HG03039 (cell line): ENCODE measurements at regions not wholly inside any gene's neighbourhood (a gene's known extent, or its start where the extent isn't known, plus 50 kb on each side); places are given as distances from the start of the nearest gene placed in this dataset.

Experiments
- ATAC-seq: cut with Tn5 transposase; IDR thresholded peaks from one replicate; pipeline ENCODE4 v1.9.1; 2021; ENCODE audit warnings: mild to moderate bottlenecking, moderate library complexity; ENCODE audit not compliant: unreplicated experiment

DNA sequence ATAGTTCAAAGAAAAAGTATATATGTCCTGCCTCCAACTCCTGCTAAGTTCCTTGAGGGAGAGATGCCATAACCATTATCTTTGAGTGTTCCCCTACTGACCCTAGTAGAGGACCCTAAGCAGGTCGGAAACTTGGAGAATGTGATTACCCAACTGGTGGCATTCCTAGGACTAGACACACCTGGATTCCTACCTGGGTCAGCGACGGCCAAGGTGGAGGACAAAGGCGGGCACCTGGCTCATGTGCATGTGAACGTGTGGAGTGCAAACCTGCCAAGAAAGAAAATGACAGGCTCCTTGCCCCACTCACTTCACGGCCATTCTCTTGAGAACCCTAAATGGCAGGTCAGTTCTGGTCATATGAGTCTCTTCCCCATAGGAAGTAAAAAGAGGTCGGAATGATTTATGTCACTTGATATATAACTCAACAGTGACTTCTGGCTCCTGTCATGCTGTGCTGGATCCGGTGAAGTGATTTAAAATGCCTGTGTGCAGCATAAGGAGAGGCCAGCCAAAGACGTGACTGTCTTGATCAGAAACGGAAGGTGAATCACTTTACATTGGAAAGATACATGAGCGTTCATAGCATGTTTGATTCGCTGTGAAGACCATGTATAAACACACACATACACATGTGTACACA lies 371.6 kb downstream of the EIPR1 start:
- no peak for ATAC-seq

DNA sequence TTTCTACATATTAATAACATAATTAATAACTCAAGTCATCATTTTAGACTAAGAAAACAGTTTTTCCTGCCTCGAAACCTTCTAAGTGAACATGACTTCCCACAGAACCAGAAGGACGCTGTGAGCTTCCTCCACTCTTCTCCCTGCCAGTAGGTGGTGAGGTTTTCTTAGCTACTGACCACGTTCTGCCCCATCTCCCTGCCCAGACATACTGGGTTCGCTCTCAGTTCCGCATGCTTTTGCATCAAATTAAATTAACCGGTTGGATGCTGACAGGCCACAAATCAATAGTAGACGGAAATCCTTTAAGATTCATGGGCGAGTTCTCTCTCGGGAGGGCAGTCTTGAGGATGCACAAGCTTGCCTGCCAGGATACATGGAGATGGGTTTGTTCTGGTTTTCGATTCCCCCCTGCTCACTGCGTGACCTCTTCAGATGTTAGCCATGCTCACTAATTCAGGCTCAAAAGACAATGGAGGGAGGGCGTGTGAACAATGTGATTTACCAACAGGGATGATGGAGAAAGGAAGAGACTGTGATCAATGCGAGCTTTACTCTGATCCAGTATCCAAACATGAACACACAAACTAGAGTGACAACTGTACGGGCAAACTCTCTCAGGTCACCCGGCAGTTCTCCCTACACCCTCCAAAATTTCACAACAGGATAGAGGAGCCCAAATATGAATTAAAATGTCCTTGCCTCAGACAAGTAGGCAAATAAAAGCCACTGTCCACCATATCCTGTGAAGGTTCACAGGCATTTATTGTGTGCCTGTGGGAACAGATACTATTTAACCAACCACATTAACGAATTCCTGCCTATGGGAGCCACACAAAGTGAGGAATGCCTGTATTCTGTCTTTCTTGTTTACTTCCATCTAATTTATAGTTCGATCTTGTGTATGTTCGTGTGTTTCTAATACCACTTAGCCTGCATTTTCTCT lies 375.7 kb downstream of the EIPR1 start:
- no peak for ATAC-seq

DNA sequence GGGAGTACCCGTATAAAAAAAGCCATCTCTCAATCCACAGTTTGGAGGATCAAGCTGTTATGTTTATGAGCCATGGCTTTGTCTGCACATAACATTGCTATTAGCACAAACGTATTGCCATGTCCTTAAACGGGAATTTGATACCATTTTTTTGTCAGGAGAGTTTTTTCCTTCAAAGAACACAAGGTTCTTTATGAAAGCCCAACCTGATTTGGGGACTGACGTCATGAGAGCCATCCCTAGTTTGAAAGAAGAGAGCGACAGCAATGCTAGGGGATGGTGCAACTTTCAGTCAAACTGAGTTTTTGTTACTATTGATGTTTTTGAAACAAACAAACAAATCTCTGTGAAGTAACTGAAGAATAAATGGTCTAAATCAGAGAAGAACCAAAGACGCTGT lies 376.6 kb downstream of the EIPR1 start:
- ATAC-seq = no peak

DNA sequence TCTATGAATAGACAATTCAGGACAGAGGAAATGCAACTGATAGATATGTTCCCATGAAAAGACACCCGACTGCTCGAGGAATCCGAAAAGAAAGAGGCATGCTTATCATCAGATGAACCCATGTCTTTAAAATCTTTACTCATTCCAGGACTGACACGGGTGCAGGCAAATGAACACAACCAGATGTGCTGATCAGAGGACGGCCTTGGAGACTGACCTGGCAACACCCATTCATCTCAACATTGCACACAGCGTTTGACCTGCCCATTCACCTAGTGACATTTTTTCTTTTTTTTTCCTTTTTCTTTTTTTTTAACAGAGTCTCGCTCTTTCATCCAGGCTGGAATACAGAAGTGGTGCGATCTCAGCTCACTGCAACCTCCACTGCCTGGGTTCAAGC lies 377.5 kb downstream of the EIPR1 start:
- ATAC-seq = no peak

DNA sequence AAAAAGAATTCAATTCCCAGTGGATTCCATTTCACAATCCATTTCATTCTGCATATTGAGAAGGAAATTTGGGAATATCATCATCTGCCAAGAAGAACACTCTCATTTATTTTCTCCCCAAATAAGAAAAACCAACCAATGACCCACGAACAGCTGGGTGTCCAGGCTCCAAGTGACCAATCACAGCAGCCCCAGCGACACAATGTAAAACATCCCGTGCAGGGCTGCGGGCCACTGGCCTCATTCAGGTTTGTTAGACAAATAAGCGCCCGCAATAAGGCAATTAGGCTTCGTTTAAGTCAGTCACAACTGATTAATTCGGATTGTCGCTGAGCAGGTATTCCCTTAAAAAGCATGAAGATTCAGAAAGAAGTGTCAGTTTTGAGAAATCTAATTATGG lies 378.6 kb downstream of the EIPR1 start:
- no peak for ATAC-seq

DNA sequence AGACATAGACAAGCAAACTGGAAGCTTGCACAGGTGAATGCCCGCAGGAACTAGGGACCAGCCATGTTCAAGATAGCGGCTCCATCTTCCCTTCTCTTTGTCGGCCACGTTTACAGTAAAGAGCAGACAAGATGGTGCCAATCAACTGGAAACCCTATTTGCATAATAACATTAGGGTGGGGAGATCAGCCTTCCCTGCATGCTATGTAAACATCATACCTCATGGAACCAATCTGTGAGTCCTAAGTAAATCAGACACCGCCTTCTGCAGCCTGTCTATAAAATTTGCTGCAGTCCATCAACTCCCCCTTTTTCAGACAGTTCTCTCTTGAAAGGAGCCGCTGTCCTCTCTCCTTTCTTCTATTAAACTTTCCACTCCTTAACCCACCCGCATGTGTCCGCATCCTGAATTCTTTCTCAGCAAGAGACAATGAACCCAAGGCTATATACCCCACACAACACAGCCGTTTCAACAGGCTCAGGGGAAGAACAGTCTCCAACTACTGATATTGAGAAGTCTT lies 384.4 kb downstream of the EIPR1 start:
- ATAC-seq = no peak

DNA sequence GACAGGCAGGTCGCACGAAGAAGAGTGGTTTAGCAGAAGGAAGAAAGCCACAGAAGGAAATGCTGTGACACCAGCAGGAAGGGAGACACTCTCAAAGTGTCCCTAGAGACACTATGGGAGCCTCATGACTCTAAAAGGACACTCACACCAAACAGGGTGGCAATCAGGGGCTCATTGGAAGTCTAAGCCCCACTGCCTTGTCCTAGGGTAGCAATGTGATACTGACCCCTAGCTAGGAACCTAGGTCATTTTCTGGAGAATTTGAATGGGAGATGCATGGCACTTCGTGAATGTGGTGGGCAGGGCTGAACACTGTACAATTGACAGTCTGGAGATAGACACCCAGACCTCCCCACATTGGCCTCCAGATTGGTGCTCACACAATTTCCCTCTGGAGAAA lies 385.0 kb downstream of the EIPR1 start:
- ATAC-seq = no peak

DNA sequence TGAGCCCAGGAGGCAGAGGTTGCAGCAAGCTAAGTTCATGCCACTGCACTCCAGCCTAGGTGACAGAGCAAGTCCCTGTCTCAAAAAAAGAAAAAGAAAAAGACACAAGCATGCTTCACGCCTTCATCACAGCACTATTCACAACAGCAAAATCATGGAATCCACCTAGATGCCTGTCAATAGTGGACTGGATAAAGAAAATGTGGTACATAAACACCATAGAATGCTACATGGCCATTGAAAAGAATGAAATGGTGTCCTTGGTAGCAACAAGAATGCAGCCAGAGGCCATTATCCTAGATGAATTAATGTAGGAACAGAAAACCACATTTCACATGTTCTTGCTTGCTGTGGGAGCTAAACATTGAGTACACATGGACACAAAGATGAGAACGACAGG lies 392.6 kb downstream of the EIPR1 start:
- ATAC-seq = no peak

DNA sequence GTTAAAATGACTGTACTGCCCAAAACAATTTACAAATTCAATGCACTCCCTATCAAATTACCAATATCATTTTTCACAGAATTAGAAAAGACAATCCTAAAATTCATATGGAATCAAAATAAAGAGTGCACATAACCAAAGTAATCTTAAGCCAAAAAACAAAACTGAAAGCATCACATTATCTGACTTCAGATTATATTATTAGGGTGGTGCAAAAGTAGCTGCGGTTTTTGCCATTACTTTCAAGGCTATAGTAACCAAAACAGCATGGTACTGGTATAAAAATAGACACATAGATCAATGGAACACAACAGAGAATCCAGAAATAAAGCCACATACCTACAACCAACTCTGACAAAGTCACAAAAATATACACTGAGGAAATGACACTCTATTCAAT lies 396.6 kb downstream of the EIPR1 start:
- no peak for ATAC-seq

DNA sequence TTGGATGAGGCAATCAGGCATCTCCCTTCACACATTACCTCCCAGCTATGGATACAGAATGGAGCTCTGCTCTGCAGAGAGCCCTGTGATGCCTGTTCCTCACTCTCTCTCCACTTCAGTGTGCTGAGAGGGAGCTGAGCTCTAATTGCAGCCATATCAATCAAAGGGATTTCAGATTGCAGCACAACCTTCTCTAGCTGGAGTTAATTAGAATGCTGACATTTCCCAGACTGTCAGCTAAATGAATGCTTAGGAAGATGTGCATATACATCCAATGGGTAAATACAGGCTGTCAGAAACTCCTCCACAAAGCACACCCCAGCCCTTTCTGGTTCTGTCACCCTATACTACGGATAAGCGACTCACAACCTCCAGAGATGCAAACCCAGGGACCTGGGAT lies 402.6 kb downstream of the EIPR1 start:
- no peak for ATAC-seq

DNA sequence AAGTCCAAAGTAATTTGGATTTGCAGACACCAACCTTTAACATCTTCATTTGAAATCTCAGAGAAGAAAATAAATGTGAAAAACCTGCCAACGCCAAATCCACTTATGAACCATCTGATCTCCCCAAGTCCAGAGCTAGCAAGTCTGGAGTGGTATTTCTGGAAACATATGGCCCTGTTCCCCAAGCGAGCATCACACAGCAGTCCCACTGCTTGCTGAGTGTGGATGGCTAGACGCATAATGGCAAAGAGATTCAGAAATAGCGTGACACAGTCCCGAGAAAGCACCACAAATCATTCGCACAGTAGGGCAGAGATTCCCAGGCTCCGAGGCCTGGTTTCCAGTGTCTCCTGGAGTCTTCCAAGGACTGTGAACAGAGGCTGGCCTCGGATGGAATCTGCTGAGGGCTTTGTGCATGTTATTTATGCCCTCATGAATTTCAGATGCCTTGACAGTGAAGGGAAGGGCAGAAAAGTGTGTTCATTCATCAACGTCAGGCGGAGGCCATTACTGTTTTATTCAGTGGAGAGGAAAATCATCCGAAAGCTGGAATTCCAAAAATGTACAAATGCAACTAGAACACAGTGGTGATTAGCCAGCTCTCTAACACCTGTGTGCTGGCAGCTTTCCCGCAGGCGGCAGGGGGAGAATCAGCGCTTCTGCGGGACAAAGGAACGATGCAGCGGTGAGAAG lies 417.0 kb downstream of the EIPR1 start:
- ATAC-seq = no peak

DNA sequence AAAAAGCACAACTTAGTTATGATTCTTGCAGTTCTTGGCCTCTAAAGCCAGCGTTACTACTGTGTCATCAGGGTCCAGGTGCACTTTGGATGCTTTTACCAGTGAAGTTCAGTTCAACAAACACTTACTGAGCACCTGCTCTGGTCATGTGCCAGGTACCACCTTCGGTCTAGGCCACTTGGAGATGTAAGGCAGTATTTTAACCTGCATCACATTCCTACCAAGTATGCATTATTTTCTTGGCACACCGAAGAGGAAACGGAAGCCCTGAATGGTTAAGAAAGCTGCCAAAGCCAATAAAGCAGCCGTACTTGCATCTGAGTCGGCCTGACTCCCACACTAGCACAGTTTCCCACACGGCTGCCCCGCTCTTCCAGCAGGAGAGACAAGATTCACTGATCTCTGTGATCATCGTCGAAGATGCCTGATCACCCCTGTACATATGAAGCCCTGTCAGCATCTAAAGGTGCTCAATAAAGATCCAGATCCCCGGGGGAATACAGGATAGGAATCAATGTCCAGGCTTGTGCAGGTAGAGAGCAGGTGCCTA lies 427.1 kb downstream of the EIPR1 start:
- no peak for ATAC-seq

DNA sequence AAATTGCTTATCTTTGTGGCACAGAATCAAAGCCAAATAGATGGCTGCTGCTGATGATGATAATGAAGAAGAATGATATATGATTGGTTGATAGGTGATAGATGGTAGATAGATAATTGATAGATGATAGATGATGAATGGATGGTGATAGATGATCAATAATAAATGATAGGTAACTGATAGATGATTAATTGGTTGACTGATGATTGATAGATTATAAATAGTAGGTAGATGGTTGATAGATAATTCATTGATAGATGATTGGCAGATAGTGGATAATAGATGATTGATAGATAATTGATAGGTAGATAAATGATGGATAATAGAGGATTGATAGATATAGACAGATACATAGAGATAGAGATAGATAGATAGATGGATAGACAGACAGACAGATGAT lies 430.2 kb downstream of the EIPR1 start:
- ATAC-seq = no peak

DNA sequence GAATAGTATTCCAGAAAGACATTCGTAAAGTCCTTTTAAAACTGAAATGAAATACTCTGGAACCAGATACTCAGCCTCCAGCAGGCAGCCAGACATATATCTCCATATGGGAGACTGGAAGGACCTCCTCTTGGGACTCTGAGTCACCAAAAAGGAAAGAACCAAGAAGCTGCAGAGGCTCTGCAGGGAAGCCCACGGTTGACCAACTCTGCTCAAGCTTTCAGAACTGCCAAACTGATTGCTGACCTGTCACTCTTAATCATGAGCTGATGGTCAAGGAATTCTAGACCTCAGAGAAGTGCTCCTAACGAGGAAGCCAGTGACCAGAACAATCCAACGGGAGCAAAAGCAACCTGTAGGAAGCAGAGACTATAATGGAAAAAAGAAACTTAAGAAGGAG lies 434.7 kb downstream of the EIPR1 start:
- ATAC-seq = no peak

DNA sequence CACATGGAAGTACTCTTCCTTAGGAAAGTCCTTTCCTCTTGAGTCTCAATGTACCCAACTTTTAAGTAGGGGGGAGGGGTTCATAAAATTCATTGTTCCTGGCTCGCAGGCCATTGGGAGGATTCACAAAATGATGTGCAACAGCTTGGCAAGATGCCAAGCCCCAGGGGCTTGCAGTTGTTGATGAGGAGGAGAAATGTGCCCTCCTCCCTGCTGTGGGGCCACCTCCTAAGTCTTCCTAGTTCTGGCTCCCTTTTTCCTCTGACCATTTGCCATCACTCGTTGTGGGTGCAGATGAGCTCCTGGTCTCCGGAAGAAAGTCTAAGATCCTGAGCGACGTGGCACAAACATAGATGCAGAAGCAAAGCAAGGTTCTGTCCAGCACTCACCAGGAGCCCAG lies 435.4 kb downstream of the EIPR1 start:
- ATAC-seq = no peak

DNA sequence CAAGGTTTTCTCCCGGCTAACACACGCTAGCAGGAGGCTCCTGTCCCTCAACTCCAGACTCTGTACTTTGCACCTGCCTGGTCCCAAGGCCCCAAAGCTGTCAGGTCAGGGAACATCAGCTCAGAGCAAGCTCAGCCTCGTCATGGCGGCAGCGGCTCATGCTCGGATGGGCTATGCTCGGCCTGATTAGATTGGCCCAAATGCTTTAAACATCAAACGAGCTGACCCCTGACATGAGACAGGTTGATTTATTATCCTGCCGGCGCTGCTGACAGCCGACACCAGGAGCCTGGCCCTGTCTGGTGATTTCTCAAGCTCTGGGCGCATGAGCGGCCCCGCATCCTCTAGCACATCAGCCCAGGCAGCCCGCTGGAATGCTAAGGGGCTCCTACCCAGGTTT lies 436.4 kb downstream of the EIPR1 start:
- no peak for ATAC-seq

DNA sequence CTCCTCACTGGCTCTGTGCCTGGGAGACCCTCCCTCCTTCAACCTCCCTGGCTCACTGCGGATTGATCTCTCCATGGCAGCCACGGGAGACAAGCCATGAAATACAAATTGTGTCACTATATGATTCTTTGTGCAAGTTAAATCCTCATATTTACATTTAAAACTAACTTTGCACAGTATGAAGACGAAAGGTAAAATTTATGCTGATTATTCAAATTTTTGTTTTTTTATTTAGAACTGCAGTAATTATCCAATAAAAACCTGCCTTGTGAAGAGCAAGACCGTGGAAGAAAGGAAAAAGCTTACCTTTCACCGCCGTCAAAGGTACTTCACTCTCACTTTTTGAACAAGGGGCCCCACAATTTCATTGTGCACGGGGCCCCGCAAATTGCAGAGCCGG lies 436.9 kb downstream of the EIPR1 start:
- no peak for ATAC-seq

DNA sequence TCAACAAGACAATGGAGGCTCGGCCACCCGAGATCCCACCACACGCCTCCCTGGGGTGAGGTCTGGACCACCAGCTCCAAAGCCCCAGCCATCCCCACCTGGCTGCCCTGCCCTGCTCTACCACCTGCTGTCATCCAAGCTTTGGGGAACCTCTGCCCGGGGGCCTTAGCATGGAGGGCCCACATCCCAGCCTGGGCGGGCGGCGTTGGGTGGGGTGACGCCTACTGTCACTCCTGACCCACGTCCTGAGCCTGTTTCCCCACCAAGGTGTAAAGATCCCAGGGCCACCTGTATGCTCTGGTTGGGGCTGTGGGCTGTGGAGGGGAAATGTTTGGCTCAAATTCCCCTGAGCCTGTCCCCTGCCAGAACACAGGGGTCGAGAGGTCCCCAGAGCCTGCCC lies 437.6 kb downstream of the EIPR1 start:
- ATAC-seq = no peak

DNA sequence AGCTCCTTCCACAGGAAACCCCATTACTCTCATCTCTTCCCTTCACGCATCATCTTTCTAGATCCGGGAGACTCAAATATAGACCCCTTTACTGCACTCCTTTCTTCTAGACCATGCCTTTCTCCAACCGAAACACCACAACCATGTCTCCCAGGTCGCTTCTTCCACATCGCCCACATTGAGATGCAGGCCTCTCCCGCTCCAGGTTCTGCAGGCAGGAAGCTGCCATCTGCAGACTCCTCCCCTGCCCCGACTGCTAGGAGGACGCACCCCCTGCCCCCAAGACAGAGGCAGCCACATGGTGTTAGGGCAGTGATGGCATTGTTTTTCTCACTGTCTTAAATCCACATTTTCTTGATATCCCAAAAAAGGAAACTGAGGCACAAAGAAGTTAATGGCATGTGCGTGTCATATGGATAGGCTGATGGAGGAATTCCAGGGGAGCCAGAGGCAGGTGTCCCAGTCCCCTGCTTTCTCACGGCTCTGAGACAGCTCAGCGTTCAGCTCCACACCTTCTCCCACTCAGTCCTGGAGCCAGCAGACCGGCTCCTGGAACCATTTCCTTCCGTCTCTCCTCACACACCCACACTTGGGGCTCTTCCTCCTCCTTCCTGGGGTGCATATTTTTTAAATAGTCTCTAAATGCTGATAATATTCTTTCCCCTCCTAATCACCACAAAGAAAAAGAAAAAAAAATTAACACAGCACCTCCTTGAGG lies 438.4 kb downstream of the EIPR1 start:
- no peak for ATAC-seq

DNA sequence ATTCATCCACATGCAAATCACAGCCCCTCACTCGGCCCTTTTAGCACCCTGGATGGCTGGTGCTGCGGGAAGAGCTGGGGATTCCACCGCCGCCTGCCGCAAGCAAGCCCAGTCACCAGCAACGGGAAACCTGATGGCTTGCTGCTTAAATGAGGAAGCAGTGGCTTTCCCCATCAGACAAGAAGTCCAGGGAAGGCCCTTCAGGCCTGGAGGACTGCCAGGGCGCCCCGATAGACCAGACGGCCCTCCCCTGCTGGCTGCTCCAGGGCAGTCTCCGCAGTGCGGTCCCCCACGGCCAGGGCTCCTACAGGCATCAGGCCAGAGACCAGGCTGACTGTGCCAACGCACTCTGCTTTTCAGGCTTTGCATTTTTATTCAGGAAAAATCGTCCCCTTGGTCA lies 439.1 kb downstream of the EIPR1 start:
- ATAC-seq = no peak
